SU-DHL-6 (cell line): ENCODE measurements at regions not wholly inside any gene's neighbourhood (a gene's known extent, or its start where the extent isn't known, plus 50 kb on each side); places are given as distances from the start of the nearest gene placed in this dataset.

ENCODE experiments used
- H2AFZ ChIP-seq: fragments of 200-600 bp; sonication (generic); 2 replicates; pipeline ENCODE4 v1.6.1; 2014; ENCODE audit warnings: low read depth, mild to moderate bottlenecking, moderate library complexity, mixed read lengths, antibody characterized with exemption, low read length; ENCODE audit not compliant: severe bottlenecking
- H3F3A ChIP-seq: fragments of 200-600 bp; shearing (Covaris generic); 2 replicates; pipeline ENCODE4 v1.6.0; 2016; ENCODE audit warnings: antibody characterized with exemption, mild to moderate bottlenecking; ENCODE audit not compliant: insufficient read depth
- H3K27ac ChIP-seq: fragments of 200-600 bp; sonication (generic); 2 replicates; pipeline ENCODE4 v1.5.1; 2016; ENCODE audit warnings: low read depth, mild to moderate bottlenecking, low read length, moderate library complexity, mixed read lengths
- H3K27me3 ChIP-seq: fragments of 200-600 bp; sonication (generic), shearing (Covaris generic); 2 replicates; pipeline ENCODE4 v1.6.0; 2014; ENCODE audit warnings: mild to moderate bottlenecking, low read length
- H3K36me3 ChIP-seq: fragments of 200-600 bp; sonication (generic); 2 replicates; pipeline ENCODE4 v1.6.1; 2014; ENCODE audit warnings: mild to moderate bottlenecking, low read length, mixed read lengths
- H3K4me2 ChIP-seq: fragments of 300-600, 200-600 bp; shearing (Covaris generic), sonication (generic); 2 replicates; pipeline ENCODE4 v1.6.0; 2014; ENCODE audit warnings: low read length, low read depth, mild to moderate bottlenecking; ENCODE audit not compliant: poor library complexity, severe bottlenecking
- H3K4me3 ChIP-seq: fragments of 200-600 bp; sonication (generic); 2 replicates; pipeline ENCODE4 v1.5.1; 2014; ENCODE audit warnings: antibody characterized with exemption, low read length, mild to moderate bottlenecking, mixed read lengths; ENCODE audit not compliant: insufficient read depth, poor library complexity, severe bottlenecking
- H3K79me2 ChIP-seq: fragments of 200-600 bp; sonication (generic); 2 replicates; pipeline ENCODE4 v1.6.1; 2014; ENCODE audit warnings: mild to moderate bottlenecking, low read length, moderate library complexity; ENCODE audit not compliant: insufficient read depth
- H3K9ac ChIP-seq: fragments of 200-600 bp; sonication (generic); 2 replicates; pipeline ENCODE4 v1.7.0; 2014; ENCODE audit warnings: mild to moderate bottlenecking, low read length
- H3K9me2 ChIP-seq: fragments of 200-600 bp; sonication (generic); replicated peaks from 2 replicates; pipeline ENCODE4 v1.6.1; 2014; ENCODE audit warnings: low read length; ENCODE audit not compliant: insufficient read depth
- H3K9me3 ChIP-seq: fragments of 200-600 bp; sonication (generic); 2 replicates; pipeline ENCODE4 v1.6.1; 2014; ENCODE audit warnings: low read length, mixed read lengths; ENCODE audit not compliant: insufficient read depth
- H4K20me1 ChIP-seq: fragments of 200-600 bp; sonication (generic); 2 replicates; pipeline ENCODE4 v1.6.1; 2014; ENCODE audit warnings: low read depth, mild to moderate bottlenecking, antibody characterized with exemption, low read length, moderate library complexity, mixed read lengths
- CTCF ChIP-seq: fragments of 200-600 bp; sonication (generic); IDR thresholded peaks from one replicate; pipeline ENCODE4 v1.5.1; 2017; ENCODE audit warnings: antibody characterized with exemption, mild to moderate bottlenecking, low read length, moderate library complexity; ENCODE audit not compliant: insufficient read depth, poor library complexity, severe bottlenecking
- EZH2phosphoT487 ChIP-seq: fragments of 200-600 bp; sonication (generic), shearing (Covaris generic); conservative IDR thresholded peaks from 2 replicates; pipeline ENCODE4 v1.6.1; 2018; ENCODE audit warnings: mild to moderate bottlenecking, antibody characterized with exemption, low read length, moderate library complexity, mixed read lengths

- Histone ChIP-seq H3K27me3 (no peaks in the 10 kb centered on the region), H3F3A (no peaks in the 10 kb centered on the region), H4K20me1 (no peaks in the 10 kb centered on the region), H3K9me2 (no peaks in the 10 kb centered on the region), H3K27ac (no peak overlapping the region), H3K36me3 (no peaks in the 10 kb centered on the region), H2AFZ (no peak overlapping the region), H3K4me2 (no peak overlapping the region), H3K4me3 (no peak overlapping the region), H3K9me3 (no peaks in the 10 kb centered on the region), H3K9ac (no peak overlapping the region), H3K79me2 (no peaks in the 10 kb centered on the region)
- TF ChIP-seq EZH2phosphoT487, result no peak
- no peak for TF ChIP-seq CTCF
These were observed 508.1 kb upstream of the BTBD3 start for GRCh38 chr20:11409561-11409960.

GRCh38 chr20:11411765-11412164, 505.9 kb upstream of the BTBD3 start:
- Histone ChIP-seq H3K4me3 (no peak overlapping the region), H3K27ac (no peak overlapping the region), H3K27me3 (no peaks in the 10 kb centered on the region), H3K4me2 (no peak overlapping the region), H3K9ac (no peak overlapping the region), H3K9me3 (no peaks in the 10 kb centered on the region), H4K20me1 (no peaks in the 10 kb centered on the region), H2AFZ (no peak overlapping the region), H3K9me2 (no peaks in the 10 kb centered on the region), H3K79me2 (no peaks in the 10 kb centered on the region), H3F3A (no peaks in the 10 kb centered on the region), H3K36me3 (no peaks in the 10 kb centered on the region)
- TF ChIP-seq EZH2phosphoT487 (no peak), CTCF (no peak)

GRCh38 chr20:11426948-11427347, 490.7 kb upstream of the BTBD3 start:
- Histone ChIP-seq H3K9ac (no peak overlapping the region), H3K9me2 (no peaks in the 10 kb centered on the region), H3K9me3 (no peaks in the 10 kb centered on the region), H2AFZ (no peak overlapping the region), H3K4me3 (no peak overlapping the region), H3K27ac (no peak overlapping the region), H3K4me2 (no peak overlapping the region), H3K36me3 (no peaks in the 10 kb centered on the region), H3K27me3 (no peaks in the 10 kb centered on the region), H3K79me2 (no peaks in the 10 kb centered on the region), H4K20me1 (no peaks in the 10 kb centered on the region), H3F3A (no peaks in the 10 kb centered on the region)
- TF ChIP-seq EZH2phosphoT487 (no peak), CTCF (no peak)

- H4K20me1 ChIP-seq, result no peaks in the 10 kb centered on the region
- H3K27me3 ChIP-seq, result no peaks in the 10 kb centered on the region
- no peak for TF ChIP-seq CTCF
- TF ChIP-seq EZH2phosphoT487, result no peak
- no peaks in the 10 kb centered on the region for H3F3A ChIP-seq
- no peak overlapping the region for H3K9ac ChIP-seq
- no peaks in the 10 kb centered on the region for H3K9me2 ChIP-seq
- H3K79me2 ChIP-seq, result no peaks in the 10 kb centered on the region
- H3K36me3 ChIP-seq, result no peaks in the 10 kb centered on the region
- no peaks in the 10 kb centered on the region for H3K9me3 ChIP-seq
- no peak overlapping the region for H3K4me3 ChIP-seq
- no peak overlapping the region for H3K4me2 ChIP-seq
- H2AFZ ChIP-seq, result no peak overlapping the region
- no peak overlapping the region for H3K27ac ChIP-seq
These were observed 488.5 kb upstream of the BTBD3 start for GRCh38 chr20:11429168-11429567.
